ENCODE measurements at regions not wholly inside any gene's neighbourhood (a gene's known extent, or its start where the extent isn't known, plus 50 kb on each side); places are given as distances from the start of the nearest gene placed in this dataset.

DNA sequence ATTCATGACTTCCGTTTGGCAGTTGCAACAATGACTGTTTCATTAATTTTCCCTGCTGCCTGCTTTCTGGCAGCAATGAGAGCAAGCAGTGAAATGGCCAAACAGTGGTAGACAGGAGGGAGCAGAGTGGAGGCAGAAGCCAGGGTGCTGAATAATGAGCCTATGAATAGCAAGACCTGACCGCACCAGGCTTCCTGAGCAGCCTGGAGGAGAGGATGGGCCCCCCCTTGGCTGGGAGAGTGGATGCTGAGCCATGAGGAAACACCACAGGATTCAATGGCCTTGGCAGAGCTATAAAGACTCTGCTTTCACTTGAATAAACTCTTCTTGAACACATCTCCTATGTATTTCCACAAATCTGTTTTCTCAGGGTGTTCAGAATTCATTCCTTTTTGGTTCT lies 68.1 kb upstream of the SNRPB2 start:
- TF ChIP-seq, protein P1, sequence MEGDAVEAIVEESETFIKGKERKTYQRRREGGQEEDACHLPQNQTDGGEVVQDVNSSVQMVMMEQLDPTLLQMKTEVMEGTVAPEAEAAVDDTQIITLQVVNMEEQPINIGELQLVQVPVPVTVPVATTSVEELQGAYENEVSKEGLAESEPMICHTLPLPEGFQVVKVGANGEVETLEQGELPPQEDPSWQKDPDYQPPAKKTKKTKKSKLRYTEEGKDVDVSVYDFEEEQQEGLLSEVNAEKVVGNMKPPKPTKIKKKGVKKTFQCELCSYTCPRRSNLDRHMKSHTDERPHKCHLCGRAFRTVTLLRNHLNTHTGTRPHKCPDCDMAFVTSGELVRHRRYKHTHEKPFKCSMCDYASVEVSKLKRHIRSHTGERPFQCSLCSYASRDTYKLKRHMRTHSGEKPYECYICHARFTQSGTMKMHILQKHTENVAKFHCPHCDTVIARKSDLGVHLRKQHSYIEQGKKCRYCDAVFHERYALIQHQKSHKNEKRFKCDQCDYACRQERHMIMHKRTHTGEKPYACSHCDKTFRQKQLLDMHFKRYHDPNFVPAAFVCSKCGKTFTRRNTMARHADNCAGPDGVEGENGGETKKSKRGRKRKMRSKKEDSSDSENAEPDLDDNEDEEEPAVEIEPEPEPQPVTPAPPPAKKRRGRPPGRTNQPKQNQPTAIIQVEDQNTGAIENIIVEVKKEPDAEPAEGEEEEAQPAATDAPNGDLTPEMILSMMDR (IDR thresholded peaks at IDR 0.05; ENCODE audit: low read length), result no peak
- TF ChIP-seq EZH2 (optimal IDR thresholded peaks at IDR 0.05; ENCODE audit: low read depth, low read length) (no peak), EZH2phosphoT487 (IDR thresholded peaks at IDR 0.05; ENCODE audit: low read length) (no peak)

Measured in MM.1S (cell line).